Upper lobe of left lung (tissue), 6 donors: ENCODE measurements at regions not wholly inside any gene's neighbourhood (a gene's known extent, or its start where the extent isn't known, plus 50 kb on each side); places are given as distances from the start of the nearest gene placed in this dataset.
A peak's percentile ranks its signal among the peaks of the same experiment; 100 is the strongest.

Source experiments
- ATAC-seq, 2 donors: fragments of 200-7000 bp; cut with Tn5 transposase; one replicate each; pipeline ENCODE4 v1.9.1; 2022; ENCODE audit warnings: mild to moderate bottlenecking in 2 of 2, moderate library complexity in 2 of 2; ENCODE audit not compliant: low FRiP score in 2 of 2
- DNase-seq, 2 donors: peaks; one replicate each; pipeline ENCODE4 v3.0.0-alpha.2; 2019 to 2020
- H3K27ac ChIP-seq, 4 donors: fragments of 200-600 bp; sonication (generic); one replicate each; pipeline ENCODE4 v1.5.1; 2016 to 2019
- H3K27me3 ChIP-seq, 4 donors: fragments of 200-600 bp; sonication (generic); one replicate each; pipeline ENCODE4 v1.5.1; 2017 to 2019
- H3K36me3 ChIP-seq, 4 donors: fragments of 200-600 bp; sonication (generic); one replicate each; pipeline ENCODE4 v1.5.1; 2016 to 2019
- H3K4me1 ChIP-seq, 4 donors: fragments of 200-600 bp; sonication (generic); one replicate each; pipeline ENCODE4 v1.5.1; 2018 to 2019
- H3K4me3 ChIP-seq, 4 donors: fragments of 200-600 bp; sonication (generic); one replicate each; pipeline ENCODE4 v1.5.1; 2017 to 2019; ENCODE audit warnings: mild to moderate bottlenecking in 2 of 4, moderate library complexity in 1 of 4
- H3K9me3 ChIP-seq, 4 donors: fragments of 200-600 bp; sonication (generic); one replicate each; pipeline ENCODE4 v1.5.1; 2018 to 2019
- EP300 ChIP-seq, 4 donors: sonication (generic); formaldehyde crosslinking; IDR thresholded peaks; one replicate each; pipeline ENCODE4 v1.5.1; 2017; ENCODE audit warnings: antibody characterized with exemption in 4 of 4, control low read depth in 2 of 4
- POLR2A ChIP-seq, 4 donors: fragments of 450-650 bp; IDR thresholded peaks; one replicate each; pipeline ENCODE4 v1.5.1; 2016 to 2017; ENCODE audit warnings: antibody characterized with exemption in 4 of 4, mild to moderate bottlenecking in 2 of 4
- POLR2AphosphoS5 ChIP-seq, 2 donors: sonication (generic); formaldehyde crosslinking; IDR thresholded peaks; one replicate each; pipeline ENCODE4 v1.5.1; 2017; ENCODE audit warnings: antibody characterized with exemption in 2 of 2
- WGBS, 2 donors: methylation state at CpG; one replicate each; pipeline ENCODE4 v1.1.5; 2017 to 2018; 5-methylcytosine and 5-hydroxymethylcytosine counted together
- TF ChIP-seq, protein P1 (sequence below), 6 experiments: fragments of 450-650 bp in 4 of 6; fragments of 200-600 bp in 2 of 6; sonication (generic) in 2 of 6; IDR thresholded peaks; one replicate each; pipeline ENCODE4 v1.5.1; 2016 to 2019; ENCODE audit warnings: antibody characterized with exemption in 6 of 6
- donor health status: DM: no; HTN: no; CAD: no; lungs with moderate emphysema.
- donor health status: DM: no; HTN: yes; CAD: no; lungs with severe emphysema.

DNA sequence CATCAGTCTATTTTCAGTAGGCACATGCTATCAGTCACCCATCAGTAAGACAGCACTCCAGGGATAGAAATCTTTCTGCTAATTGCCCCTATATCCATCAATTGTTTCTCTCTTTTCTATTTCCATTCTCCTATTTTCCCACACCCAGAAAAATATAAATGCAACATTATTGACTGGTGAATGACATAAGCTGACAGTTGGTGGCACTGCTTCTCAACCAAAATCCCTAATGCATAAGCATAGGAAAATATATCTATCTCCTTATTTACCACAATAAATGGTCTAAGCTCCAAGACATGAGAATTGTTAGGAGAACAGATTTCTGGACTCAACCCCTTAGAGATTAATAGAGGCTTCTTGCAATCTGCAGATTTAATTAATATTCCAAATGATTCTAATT is 64.0 kb upstream of the REG3A start:
- no peak overlapping the region for H3K4me3 ChIP-seq
- H3K27ac ChIP-seq, result no peak overlapping the region
- no peaks in the 10 kb centered on the region for H3K36me3 ChIP-seq
- TF ChIP-seq POLR2A (IDR thresholded peaks at IDR 0.05), result no peak
- TF ChIP-seq EP300 (IDR thresholded peaks at IDR 0.05), result no peak
- no peak for TF ChIP-seq POLR2AphosphoS5 (IDR thresholded peaks at IDR 0.05)
- TF ChIP-seq, protein P1, sequence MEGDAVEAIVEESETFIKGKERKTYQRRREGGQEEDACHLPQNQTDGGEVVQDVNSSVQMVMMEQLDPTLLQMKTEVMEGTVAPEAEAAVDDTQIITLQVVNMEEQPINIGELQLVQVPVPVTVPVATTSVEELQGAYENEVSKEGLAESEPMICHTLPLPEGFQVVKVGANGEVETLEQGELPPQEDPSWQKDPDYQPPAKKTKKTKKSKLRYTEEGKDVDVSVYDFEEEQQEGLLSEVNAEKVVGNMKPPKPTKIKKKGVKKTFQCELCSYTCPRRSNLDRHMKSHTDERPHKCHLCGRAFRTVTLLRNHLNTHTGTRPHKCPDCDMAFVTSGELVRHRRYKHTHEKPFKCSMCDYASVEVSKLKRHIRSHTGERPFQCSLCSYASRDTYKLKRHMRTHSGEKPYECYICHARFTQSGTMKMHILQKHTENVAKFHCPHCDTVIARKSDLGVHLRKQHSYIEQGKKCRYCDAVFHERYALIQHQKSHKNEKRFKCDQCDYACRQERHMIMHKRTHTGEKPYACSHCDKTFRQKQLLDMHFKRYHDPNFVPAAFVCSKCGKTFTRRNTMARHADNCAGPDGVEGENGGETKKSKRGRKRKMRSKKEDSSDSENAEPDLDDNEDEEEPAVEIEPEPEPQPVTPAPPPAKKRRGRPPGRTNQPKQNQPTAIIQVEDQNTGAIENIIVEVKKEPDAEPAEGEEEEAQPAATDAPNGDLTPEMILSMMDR (IDR thresholded peaks at IDR 0.05), result no peak
- DNase-seq, result no peak
- no peaks in the 10 kb centered on the region for H3K4me1 ChIP-seq
- no peak for ATAC-seq
- H3K27me3 ChIP-seq, result no peaks in the 10 kb centered on the region
- H3K9me3 ChIP-seq, result no peaks in the 10 kb centered on the region

DNA sequence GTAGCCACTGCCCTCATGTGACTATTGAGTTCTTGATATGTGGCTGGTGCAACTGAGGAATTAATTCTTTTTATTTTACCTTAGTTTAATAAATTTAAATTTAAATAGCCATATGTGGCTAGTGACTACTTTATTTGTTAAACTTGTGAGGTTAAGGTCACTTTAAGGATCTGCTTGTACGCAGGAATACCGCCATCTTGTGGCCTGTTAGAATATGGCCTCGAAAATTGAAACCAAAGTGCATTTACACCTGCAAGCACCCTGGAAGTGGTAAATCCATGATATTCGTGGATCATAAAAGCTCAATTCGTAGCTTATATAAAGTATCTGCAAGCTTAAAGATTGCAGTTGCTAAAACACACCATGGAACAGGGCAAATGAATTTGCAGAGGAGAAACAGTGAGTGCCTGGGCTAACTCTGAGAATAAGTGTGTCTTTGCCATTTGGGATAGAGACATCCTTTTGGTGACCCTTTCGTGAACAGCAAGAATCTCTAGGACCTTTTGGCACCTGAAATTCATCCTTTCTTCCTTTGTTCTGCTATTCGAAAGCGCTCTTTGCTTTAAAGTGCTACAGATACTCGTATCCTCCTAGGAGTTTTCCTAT is 59.9 kb upstream of the REG3A start:
- Histone ChIP-seq H3K36me3 (no peaks in the 10 kb centered on the region), H3K9me3 (no peaks in the 10 kb centered on the region), H3K27ac (no peak overlapping the region), H3K4me3 (no peak overlapping the region), H3K27me3 (no peaks in the 10 kb centered on the region), H3K4me1 (no peaks in the 10 kb centered on the region)
- DNase-seq, result no peak
- peak in 1 of 2 donors; percentile 52 for ATAC-seq
- WGBS, 2 donors, result 31 to 34% methylated on average over 9 of the region's 9 CpGs
- TF ChIP-seq, protein P1 (IDR thresholded peaks at IDR 0.05), result peak in 5 of 6 experiments; percentile 31 to 52 (median 41)
- TF ChIP-seq POLR2AphosphoS5 (IDR thresholded peaks at IDR 0.05), result no peak

DNA sequence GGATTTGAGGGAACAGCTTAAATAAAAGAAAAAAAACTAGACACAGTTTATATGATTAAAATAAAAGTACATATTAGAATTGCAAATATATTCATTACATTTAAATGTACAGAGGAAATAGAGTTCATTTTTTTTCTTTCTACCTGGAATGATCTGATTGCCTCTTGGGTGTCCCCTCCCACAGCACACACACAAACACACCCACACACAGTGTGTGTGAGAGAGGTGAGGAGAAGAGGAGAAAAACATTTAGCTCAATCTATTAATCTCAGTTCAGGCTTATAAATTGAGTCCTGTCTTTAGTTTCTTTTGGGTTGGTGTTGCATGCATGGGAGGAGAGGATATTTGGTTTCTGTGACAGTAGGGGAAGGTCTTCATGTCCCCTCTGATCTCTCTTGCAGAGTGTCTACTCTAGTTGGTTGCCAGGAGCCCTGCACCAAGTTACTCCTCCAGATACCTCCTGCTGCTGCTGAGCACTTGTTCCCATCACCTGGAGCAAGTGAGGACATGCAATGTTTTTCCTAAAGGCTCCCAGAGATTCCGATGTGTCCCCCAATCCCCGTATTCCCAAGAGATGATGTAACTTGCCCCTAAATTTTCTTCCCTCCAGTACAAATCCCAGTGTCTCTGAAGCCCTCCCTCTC is 50.8 kb upstream of the REG3A start:
- no peak overlapping the region for H3K27ac ChIP-seq
- ATAC-seq (no peak), DNase-seq (no peak)
- H3K27me3 ChIP-seq, result no peaks in the 10 kb centered on the region
- no peaks in the 10 kb centered on the region for H3K4me1 ChIP-seq
- no peaks in the 10 kb centered on the region for H3K36me3 ChIP-seq
- H3K4me3 ChIP-seq, result no peak overlapping the region
- 91 to 96% methylated on average over 2 of the region's 2 CpGs for WGBS, 2 donors
- H3K9me3 ChIP-seq, result no peaks in the 10 kb centered on the region
- no peak for TF ChIP-seq EP300 (IDR thresholded peaks at IDR 0.05)
- TF ChIP-seq POLR2A (IDR thresholded peaks at IDR 0.05), result no peak
- TF ChIP-seq POLR2AphosphoS5 (IDR thresholded peaks at IDR 0.05), result no peak
- TF ChIP-seq, protein P1 (IDR thresholded peaks at IDR 0.05), result no peak
